ENCODE measurements at regions not wholly inside any gene's neighbourhood (a gene's known extent, or its start where the extent isn't known, plus 50 kb on each side); places are given as distances from the start of the nearest gene placed in this dataset.

GRCh38 chr7:82676777-82677463, 233.3 kb upstream of the CACNA2D1 start:
- no peak for TF ChIP-seq USF2 (IDR thresholded peaks at IDR 0.05; ENCODE audit: borderline replicate concordance, low read depth, low read length)
- TF ChIP-seq CTCF (IDR thresholded peaks at IDR 0.05) = no peak
- no peak for TF ChIP-seq ZBTB33 (IDR thresholded peaks at IDR 0.05; ENCODE audit: borderline replicate concordance, low read depth)
- no peak for TF ChIP-seq SMC3 (IDR thresholded peaks at IDR 0.05; ENCODE audit: low read depth, low read length)
